NCI-H82 treated with DMSO at 0.1 percent for 48 hours (cell line): ENCODE measurements at regions not wholly inside any gene's neighbourhood (a gene's known extent, or its start where the extent isn't known, plus 50 kb on each side); places are given as distances from the start of the nearest gene placed in this dataset.

Source experiments
- DNase-seq: peaks from one replicate; lab custom pipeline; 2025; ENCODE audit not compliant: unreplicated experiment; lab: John Stamatoyannopoulos, UW

- DNase-seq = no peak
Observed at GRCh38 chr5:72623323-72623722, 116.1 kb upstream of the ZNF366 start.

DNA sequence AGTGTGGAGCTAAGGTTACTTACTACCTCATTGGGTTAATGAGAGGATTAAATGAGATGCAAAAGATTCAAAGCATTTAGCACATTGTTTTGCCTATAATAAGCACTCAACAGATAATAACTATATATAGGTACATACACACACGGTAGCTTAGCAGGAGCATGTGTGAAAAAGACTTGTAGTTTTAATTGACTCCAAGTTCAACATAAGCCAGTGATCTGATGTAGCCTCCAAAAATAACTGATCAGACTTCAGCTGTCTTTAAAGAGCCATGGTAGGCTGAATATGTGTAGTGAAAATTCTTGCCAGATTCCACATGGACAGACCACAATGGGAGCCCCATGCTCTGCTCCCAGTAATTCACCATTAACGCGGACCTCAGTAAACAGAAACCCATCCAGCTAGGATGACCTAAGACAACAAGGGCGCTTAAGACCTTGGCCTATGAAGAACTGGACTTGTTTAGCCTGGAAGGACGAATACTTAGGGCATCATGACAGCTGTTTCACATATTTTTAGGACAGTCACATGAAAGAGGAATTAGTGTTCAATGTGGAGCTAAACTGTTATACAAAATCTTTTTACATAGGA, 115.1 kb upstream of the ZNF366 start:
- no peak for DNase-seq

- DNase-seq = no peak
Observed at GRCh38 chr5:72621576-72621975, 114.4 kb upstream of the ZNF366 start.

- DNase-seq = no peak
Observed at GRCh38 chr5:72619677-72620076, 112.5 kb upstream of the ZNF366 start.

GRCh38 chr5:72619251-72619650, 112.0 kb upstream of the ZNF366 start:
- DNase-seq = no peak

DNA sequence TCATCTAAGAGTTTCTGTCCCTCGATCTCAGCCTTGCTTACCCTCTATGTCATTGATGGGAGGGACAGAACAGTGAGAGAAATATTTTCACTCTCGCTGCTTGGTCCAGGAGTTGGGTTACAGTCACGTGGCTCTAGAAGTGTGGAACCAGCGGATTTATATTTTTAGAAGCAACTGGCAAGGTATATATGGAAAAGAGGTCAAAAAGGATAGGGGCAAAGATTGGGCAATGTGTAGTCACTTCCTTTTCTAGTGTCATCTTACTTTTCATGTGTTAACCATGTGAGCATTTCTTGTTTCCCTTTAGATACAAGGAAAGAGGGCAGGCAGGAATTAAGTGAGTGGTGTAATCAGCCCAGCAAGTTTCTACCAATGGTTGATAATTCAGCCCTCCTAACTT, 111.5 kb upstream of the ZNF366 start:
- no peak for DNase-seq

- no peak for DNase-seq
Observed at GRCh38 chr5:72615061-72615460, 107.9 kb upstream of the ZNF366 start.

DNA sequence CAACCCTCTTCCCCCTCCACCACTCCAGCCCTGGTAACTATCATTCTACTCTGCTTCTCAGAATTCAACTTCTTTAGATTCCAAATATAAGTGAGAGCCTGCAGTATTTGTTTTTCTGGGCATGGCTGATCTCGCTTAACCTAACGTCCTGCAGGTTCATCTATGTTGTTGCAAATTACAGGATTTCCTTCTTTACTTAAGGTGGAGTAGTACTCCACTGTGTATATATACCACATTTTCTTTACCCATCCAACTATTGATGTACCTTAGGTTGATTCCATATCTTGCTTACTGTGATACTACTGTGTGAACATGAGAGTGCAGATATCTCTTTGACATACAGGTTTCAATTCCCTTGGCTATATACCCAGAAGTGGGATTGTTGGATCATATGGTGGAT, 106.3 kb upstream of the ZNF366 start:
- DNase-seq = no peak

DNA sequence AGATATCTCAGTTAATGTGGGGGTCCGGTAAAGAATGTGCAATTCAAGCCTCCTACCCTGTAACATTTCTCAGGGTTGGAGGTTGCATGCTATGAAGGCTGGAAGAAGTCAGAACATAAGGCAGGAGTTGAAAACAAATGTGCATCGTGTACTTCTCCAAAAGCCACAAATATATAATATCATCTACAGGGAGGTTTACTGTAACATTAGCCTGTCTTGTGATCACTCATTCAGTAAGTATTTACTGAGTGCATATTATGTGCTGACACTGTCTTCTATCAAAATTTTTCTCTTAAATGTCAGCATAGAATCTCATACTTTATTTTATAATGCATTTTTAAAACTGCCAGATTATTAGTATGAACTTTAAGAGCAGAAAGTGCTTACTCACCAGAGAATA, 105.6 kb upstream of the ZNF366 start:
- no peak for DNase-seq

GRCh38 chr5:72611118-72611730, 104.0 kb upstream of the ZNF366 start:
- DNase-seq = peak; percentile 54

DNA sequence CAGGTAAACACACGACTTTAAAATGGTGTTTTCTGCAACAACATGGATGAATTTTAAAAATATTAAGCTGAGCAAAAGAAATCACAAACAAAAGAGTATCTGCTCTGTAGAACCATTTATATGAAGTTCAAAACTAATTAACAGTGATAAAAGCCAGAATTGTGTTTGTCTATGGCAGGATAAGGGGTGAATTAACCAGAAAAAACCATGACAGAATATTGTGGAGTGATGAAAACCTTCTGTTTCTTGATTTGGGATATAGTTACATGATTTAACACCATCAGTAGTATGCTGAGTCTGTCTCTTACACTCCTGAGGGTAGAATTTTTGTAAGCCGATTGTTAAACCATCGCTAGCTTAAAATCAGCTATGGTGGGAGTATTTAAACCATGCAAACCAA, 101.7 kb upstream of the ZNF366 start:
- DNase-seq = no peak

DNA sequence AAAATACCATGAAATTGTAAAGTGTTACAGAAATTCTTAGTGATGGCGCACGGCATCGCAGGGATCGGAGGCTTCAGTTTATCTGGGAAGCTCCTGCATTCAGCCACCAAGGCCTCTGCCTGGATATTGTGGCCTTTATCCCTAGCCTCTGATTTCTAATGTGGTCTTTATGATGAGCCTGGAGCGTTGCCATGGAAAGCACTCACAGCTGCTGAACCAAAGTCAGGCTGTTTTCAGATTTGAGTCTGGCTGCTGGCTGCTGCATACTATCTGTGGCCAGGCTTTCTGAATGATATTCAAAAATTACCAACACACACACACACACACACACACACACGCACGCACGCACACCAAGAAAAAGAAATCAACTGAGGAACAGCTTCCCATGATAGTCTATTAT, 101.1 kb upstream of the ZNF366 start:
- no peak for DNase-seq

DNA sequence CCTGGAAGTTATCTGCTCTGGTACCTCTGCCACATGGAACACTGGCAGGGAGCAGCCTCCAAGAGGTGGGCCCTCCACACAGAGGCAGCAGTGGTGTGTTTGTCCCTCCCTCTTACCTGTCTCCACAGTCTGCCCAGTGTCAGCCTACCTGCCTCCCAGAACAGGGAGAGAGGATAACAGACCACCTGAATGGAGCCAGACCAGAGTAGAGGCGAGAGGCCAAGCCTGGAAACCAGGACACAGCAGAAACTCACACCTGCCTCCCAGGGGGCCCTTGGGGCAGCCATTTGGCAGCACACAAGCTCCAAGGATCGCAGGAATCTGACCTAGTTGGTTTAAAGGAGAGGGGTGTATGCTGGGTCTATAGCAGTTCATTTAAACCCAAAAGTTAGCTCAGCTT, 100.2 kb upstream of the ZNF366 start:
- DNase-seq = no peak

DNA sequence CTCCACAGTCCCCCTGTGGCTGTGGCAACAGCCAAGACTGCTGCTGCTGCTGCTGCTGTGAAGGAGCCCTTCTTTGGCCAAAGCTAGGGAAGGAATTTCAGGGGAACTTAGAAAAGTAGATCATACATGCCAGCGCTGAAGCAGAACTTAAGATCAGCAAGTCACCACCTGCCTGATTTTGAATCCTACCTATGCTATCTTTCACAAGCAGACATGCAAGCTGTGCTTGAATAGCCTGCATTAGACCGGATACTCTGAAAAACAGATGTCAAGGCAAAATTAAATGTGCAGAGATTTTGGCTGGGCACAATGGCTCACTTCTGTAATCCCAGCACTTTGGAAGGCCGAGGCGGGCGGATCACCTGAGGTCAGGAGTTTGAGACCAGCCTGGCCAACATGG, 99.3 kb upstream of the ZNF366 start:
- DNase-seq = no peak

DNA sequence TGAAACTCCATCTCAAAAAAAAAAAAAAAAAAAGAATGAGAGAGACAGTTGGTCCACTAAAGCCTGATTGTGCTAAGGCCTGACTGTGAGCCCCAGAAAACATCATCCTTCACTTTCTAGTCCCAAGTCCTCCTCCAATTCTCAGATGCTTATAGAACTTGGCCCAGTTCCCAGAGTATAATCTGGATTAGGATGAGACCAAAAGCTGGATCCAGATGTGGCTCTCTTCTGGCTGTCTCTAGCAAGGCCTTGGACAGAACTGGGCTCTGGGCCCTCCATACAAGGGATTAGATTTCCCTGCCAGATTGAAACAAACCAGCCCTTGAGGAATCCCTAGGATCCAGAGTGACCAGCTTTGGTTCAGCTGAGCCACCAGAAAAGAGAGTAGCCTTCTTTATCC, 98.4 kb upstream of the ZNF366 start:
- DNase-seq = peak; percentile 46

DNA sequence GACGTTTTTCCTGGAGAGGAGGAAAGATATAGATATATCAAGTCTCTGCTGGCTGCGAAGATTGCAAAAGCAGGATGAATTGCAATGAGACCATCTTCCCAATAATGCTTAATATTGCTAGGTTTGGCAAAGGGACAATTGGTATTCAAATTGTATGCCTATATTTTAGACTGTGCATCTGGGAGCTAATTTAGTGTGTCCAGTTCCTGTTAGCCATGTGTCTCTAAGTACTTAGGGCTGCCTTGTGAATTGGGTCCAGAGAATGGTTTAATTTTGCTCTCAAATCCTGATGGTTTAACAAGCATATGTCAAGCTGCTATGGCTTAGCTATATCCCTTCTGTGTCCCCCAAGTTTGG, 97.6 kb upstream of the ZNF366 start:
- DNase-seq = no peak

- DNase-seq = no peak
Observed at GRCh38 chr5:72604111-72604797, 97.0 kb upstream of the ZNF366 start.

- no peak for DNase-seq
Observed at GRCh38 chr5:72602696-72603685, 95.8 kb upstream of the ZNF366 start.

GRCh38 chr5:72601861-72602260, 94.7 kb upstream of the ZNF366 start:
- DNase-seq = no peak

DNA sequence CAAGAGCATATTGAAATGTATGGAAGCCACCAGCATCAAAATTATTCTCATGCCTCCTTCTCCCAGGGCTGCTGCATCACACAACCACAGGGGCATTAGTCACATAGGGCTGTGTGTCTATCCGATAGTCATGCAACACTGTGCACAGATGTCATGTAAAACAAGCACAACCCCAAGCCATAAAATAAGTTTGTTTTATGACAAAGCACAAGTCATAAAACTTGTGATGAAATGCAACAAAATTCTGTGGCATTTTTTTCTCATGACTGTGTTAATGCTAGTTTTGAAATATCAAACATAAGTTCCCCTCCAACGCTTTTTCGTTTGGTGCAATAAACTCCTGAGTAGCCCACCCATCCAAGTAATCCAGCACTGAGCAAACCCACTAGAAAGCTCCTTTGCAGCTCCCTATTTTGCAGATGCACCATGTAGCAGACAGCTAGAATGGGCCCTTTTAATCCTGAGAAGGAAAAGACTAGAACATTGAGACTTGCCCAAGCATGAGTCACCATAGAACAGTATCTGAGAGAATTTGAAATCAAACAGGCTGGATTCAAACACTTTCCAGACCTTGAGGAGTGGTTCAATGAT, 93.3 kb upstream of the ZNF366 start:
- no peak for DNase-seq
